HG03039 (cell line): ENCODE measurements at regions not wholly inside any gene's neighbourhood (a gene's known extent, or its start where the extent isn't known, plus 50 kb on each side); places are given as distances from the start of the nearest gene placed in this dataset.
A peak's percentile ranks its signal among the peaks of the same experiment; 100 is the strongest.

ENCODE experiments used
- ATAC-seq: cut with Tn5 transposase; IDR thresholded peaks from one replicate; pipeline ENCODE4 v1.9.1; 2021; ENCODE audit warnings: mild to moderate bottlenecking, moderate library complexity; ENCODE audit not compliant: unreplicated experiment

DNA sequence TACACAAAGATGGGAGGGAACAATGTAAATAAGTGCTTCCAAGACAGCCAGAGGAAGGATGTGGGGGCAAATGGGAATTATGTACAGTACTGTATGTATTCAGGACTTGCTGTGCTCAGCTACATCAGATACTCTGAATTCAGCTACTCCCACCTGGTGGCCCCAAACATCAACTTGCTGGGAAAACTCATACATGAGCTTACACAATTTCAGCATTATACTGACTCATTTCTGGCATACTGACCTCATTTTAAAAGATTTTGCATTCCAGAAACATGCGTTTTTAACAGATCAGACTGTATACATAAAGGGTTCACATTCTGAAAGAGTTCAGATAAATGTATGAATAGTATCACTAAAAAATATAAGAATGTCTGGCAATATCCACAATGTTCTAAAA, 59.7 kb downstream of the GPX5 start:
- ATAC-seq: no peak

DNA sequence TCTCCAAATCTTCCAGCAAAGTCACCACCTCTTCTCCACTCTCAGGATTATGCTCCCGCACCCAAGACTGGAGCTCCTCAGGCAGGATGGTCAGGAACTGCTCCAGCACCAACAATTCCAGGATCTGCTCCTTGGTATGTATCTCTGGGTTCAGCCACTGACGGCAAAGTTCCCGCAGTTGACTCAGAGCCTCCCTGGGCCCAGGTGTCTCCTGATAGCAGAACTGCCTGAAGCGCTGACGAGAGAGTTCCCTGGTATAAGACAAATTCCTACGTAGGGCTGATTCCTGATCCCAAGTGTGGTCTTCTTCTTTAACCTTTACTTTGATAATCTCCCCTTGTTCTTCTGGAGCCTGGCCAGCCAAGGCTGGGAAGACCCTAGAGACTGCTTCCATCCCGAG, 60.6 kb downstream of the GPX5 start:
- no peak for ATAC-seq

DNA sequence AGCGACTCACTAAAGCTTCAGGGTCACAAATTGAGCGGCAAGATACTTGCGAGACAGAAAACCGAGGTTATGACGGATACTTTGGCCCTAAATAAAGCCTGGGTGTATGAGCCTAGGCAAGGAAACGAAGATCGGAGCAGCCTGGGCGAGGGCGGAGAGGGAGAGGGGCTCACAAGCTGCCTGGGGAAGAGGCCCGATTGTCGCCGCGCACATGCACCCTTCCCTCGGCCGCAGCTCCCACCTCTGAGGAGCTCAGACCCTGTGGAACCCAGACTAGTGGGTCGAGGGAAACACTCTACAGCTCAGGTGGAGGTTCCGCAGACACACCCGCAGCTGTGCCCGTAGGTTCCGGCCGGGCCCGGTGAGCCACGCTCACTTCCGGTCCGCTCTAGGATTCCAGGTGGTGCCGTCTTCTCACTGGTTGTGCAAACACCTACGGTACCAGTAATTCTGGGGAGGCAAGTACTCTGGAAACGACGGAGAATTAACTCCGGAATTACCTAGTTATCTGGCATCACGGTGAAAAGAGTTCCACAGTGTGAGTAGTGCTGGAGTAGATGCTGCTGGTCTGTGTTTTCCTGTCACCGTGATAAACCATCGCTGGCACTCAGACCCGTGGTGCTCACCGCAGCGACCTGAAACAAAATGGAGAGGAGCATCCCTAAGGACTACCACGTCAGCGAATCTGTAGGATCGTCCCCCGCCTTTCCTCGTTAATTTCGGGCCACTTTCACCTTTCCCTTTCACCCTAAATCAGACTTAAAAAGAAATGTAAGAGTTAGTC, 61.5 kb downstream of the GPX5 start:
- ATAC-seq: peak; percentile 75

DNA sequence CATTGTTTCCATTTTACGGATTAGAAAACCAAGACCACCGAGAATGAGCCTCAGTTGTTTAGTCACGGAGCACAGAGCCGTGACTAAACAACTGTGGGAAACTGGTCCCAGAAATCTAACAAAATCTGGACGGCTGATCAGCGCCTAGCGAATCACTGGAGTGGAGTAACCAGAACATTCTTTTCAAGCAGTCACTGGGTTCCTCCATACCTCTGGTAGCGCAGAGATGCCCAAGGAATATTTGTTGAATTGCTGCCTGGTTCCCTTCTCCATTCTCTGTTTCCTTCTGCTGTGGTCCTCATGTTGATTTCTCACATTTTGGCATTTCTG, 62.0 kb downstream of the GPX5 start:
- ATAC-seq: no peak

DNA sequence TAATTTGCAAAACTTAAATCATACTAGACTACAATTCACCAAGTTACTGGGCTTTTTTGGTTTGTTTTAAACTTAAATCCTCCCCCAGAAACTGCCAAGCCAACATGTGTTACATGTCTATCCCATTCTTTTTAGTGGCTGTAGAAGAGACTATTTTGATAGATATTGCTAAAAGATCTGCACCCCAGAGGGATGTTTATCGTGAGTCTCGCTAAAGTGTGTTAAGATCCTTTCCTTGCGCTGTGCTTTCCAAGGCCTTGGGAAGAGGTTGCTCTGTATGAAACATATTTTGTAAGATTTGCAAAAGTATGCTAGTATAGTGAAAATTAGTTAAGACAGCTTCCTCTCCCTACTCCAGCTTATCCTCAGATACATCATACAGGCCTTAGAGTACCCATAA, 63.0 kb downstream of the GPX5 start:
- no peak for ATAC-seq

DNA sequence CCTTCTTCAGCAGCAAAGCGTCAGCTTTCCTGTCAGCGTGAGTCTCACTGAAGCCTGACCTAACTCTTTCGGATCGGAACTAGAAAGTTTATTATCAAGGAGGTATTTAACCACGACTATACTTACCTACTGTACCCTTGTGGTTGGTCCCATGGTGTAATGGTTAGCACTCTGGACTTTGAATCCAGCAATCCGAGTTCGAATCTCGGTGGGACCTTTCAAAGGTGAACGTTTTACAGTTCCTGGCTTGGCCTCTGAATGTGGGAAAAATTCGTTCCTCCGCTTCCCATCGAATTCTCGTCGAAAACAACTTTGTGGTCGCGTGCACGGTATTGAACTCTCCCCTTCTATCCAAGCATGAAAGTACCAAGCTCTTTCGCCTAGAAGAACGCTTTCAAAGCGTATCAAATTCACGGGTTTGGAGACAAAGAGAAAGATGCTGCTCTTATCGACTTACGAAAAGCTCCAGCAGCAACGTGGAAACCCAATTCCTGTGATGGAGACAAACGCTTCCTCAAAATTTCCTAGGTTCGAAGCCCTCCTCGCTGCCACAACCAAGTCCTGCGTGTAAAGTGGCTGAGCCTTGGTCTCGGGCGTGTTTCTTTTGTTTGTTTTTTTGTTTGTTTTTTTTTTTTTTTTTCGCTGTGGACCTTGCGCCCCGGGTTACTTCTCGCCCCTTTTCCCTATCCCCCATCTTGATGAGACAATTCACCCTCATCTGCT, 63.7 kb downstream of the GPX5 start:
- no peak for ATAC-seq

DNA sequence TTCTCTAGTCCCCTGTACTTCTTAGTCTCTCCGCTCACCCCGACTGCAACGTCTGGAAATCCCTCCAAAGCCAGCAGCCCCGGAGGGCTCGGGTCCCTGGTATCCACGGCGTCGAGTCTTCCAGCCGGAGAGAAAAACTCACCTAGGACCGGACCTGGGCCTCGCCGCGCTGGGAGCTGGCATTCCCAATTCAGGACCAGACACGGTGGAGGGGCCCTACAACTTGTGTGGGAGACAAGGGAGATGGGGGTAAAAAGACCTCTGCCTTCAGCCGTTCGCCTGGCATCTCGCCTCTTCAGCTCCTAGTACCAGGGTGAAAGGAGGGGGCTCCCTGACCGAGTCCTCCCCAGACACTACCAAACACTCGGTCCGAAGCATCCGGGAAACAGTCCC, 64.3 kb downstream of the GPX5 start:
- no peak for ATAC-seq

DNA sequence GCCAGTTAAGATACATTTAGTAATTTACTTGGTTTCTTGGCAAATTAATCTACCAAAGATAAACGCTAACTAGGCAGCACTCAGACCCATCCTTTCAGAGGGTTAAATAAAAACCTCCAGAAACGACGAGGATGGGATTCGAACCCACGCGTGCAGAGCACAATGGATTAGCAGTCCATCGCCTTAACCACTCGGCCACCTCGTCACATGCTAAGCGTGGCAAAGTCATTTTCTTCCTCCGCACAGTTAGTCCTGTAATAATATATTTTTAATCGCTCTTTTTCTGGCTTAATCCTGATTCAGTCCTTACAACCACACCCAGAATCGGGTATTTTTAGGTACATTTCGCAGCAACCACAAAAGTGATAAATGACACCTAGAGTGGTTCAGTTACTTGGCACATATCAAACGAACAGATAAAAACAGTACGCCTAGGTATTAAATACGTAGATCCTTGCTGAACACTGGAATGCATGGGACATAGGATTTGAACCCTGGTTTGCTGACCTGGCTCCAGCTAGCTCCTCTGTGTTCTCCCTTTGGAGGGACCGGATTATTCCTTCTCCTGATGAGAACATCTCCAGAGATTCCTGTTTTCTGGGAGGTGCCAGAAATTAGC, 71.6 kb downstream of the GPX5 start:
- no peak for ATAC-seq

DNA sequence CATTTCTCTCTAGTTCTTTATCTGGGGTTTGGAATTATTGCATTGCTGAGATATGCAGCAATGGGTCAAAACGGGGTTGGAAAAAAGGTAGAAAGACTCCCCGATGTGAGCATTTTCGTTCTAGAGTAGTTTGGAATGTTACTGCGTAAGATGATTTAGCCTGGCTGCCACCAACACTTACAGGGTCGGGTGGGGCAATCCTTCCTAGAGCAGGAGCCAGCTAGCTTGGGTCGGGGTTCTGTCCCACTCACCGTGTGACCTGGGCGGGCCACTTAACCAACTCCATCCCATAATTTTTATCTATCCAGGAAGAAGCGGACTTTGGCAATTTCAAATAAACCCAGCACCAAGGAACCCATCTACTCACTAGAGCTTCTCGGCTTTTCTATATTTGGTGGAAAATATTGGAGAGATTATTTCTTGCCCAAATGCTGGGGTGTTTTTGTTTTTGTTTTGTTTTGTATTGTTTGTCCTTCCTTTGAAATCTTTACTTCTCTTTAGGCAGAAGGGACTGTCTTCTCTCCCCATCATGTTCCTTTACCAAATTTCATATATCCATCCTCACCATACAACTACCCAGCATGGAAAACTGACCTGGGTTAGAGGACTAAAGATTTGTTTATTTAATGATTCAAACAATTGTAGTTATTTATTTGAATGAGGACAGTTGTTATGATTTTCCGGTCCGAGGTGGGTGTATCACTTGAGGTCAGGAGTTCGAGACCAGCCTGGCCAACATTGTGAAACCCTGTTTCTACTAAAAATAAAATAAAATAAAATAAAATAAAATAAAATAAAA, 72.4 kb downstream of the GPX5 start:
- ATAC-seq: no peak

DNA sequence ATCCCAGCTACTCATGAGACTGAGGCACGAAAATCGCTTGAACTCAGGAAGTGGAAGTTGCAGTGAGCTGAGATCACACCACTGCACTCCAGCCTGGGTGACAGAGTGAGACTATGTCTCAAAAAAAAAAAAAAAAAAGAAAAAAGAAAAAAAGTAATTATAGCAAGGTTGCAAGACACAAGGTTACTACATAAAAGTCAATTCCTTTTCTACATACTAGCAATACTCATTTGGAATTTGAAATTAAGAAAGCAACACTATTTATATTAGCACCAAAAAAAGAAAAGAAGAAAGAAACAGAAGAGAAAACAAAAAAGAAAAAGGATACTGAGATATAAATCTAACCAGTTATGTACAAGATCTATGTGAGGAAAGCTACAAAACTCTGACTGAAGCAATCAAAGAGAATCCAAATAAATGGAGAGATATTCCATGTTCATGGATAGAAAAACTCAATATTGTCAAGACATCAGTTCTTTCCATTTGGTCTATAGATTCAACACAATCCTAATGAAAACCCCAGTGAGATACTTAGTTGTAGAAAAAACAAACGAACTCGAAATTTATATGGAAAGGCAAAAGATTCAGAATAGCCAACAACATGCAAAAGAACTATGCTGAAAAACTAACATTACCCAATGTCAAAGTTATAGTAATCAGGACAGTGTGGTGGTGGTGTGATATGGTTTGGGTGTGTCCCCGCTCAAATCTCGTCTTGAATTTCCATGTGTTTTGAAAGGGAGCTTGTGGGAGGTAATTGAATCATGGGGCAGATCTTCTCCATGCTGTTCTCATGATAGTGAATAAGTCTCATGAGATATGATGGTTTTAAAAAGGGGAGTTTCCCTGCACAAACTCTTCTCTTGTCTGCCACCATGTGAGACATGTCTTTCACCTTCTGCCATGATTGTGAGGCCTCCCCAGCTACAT, 73.3 kb downstream of the GPX5 start:
- no peak for ATAC-seq

DNA sequence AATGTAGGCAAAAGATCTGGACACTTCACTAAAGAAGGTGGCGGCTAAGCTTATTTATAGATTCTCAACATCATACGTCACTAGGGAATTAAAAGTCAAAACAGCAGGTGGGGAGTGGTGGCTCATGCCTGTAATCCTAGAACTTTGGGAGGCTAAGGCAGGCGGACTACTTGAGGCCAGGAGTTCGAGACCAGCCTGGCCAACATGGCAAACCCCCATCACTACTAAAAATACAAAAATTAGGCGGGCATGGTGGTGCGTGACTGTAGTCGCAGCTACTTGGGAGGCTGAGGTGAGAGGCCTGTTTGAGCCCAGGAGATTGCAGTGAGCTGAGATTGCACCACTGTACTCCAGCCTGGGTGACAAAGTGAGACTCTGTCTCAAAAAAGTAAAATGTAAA, 74.6 kb downstream of the GPX5 start:
- ATAC-seq: no peak

DNA sequence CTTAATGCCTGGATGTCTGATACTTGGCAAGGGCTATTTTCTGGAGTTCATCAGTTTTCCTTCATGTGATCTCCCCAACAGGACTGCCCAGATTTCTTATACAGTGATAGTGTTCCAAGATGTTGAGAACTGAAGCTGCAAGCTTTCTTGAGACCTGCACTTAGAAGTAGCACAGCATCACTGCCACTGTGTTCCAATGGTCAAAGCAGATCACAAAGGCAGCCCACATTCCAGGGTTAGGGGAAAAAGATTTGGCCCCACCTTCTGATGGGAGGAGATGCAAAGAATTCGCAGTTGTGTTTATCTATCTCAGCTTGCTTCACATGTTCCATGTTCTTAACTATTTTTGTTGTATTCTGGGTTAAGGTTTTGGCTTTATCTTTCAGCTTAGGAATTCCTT, 78.2 kb downstream of the GPX5 start:
- ATAC-seq: no peak

DNA sequence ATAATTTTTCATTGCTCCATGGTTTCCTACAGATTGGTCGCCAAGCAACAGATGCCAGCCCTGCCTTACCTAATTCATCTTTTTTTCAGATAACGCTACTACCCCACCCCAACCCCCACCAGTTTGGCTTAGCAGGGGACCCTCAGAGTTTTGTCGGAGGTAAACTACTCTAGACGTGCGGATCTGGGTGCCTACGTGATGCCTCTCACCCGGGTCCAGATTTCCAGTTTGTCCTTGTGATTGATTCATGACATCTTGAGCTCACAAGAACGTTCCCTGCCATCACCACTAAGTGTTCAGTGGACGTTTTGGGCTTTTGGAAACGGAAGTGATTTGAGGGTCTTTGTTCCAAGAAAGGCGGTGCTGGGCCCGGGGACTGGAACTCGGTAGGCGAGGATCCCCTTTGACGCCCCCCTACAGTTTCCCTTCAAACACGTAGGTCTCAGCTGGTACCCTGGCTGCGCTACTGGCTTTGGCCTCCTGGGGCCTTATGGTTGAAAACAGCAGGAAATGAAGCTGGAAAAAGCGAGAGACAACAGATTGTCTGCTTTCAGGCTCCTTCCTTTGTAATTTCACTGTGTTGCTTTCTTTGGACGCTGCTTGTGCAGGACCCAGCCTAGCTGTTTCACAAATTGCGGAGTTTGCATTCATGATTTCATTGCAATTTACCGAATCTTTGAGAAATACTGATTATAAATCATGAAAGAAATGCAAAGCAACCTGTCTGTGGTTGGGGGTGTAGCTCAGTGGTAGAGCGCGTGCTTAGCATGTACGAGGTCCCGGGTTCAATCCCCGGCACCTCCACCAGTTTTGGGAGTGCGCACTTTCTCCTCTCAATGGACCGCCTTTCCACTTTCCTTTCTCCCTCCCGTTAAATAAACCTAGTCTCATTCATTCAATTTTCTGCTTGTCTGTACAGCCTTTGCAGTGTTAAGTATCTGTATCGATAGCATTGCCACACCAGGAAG, 81.0 kb downstream of the GPX5 start:
- no peak for ATAC-seq

DNA sequence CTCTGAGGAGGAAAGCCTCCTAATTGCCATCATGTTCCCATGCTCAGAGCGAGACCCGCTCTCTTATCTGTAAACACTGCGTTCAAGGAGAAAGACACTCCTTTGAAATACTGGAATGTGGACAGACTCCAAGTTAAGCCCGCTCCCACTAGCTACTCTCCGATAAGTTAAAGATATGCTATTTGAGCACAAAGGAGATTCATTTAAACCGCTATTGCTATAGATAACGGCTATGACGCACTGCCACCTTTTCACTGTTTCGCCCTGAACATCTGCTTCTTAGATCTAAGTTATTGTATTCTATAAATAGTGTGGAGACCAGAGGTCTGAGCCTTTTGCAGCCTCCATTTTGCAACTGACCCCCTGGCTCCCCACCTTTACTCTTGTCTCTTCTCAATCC, 82.3 kb downstream of the GPX5 start:
- no peak for ATAC-seq

DNA sequence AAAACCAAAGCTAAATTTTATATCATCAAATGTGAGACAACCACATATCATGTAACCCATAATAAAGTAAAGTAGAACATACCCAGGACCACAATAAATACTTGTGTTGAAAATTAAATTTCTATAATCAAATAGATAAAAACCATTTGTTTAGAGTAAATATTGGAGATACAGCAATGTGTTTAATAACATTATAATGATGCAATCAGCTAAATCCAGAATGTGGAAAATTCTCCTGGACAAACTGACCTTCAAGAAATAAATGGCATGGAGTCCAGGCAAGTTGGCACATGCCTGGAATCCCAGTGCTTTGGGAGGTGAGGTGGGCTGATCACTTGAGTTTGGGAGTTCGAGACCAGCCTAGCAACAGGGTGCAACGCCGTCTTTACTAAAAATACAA, 84.0 kb downstream of the GPX5 start:
- no peak for ATAC-seq

DNA sequence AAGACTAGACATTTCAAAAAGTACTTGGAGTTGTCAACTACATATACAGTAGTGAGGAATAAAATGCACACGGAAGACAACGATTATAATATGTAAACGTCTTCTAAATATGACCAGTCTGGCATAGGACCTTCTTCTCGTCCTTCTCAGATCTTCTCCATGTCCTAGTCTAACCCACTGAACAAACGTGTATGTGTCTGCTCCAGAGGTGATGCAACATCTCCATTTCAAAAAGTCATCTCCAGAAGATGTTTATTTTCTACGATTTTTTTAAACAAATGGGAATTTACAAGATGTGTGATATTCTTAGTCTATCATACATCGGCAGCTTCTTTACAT, 89.9 kb downstream of the GPX5 start:
- no peak for ATAC-seq

DNA sequence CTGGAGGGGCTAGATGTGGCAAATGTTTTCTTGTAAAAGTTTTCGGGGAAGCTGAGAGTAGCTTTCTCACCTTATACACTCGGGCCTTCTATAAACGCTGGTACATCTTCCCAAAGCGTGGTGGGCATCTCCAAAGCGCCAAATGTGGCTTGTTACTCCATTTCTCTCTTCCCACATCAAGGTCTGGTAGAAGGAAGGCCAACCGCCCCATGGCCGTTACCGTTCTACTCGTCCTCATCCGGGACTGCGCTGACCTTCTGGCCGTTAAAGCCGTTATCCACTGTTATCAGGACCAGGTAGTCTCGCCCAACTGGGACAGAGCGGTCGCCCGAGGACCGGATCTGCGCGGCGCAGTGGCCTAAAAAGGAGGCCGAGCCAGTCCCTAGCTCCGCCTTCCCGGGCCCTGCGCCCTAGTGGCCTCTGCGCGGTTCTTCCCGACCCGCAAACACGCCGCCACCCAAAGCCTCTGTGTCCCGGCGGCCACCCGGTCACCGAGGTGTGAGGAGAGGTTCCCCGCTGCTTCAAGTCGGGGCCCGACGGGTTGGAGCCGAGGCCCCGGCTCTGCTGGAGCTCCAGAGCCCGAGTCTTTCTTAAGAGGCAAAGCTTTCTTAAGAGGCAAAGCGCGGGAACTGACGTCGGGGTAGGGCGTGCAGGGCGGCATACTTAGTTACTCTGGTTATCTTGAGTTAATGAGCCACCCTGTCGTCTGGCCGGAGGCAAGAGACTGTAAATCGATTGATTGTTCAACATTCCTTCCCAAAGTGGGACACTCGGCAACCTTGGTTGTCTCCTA, 90.5 kb downstream of the GPX5 start:
- ATAC-seq: no peak

DNA sequence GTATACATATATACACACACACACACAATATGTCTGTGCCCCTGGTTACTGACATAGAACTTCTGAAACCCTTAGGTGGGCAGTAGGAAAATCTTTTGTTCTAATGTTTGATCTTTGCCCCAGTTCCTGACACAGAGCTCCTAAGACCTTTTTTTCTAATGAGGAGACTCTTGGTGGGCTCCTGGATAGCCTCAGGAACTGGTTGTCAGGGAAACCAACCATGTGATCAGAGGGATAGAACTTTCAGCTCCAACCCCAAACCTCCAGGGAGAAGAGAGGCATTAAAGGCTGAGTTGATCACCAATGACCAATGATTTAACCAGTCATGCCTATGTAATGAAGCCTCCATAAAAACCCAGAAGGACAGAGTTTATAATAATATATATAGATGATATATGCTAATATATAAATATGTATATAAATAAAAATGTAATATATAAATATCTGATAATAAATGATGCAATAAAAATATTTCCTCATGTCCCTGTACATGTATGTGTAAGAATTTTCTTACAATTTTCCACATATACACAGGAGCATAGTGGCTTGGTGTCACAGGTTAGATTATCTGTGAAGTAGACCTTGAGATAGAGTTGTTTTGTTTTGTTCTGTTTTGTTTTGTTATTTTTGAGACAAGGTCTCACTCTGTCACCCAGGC, 93.3 kb downstream of the GPX5 start:
- ATAC-seq: no peak
